Neural cell (in vitro differentiated cells): ENCODE measurements at regions not wholly inside any gene's neighbourhood (a gene's known extent, or its start where the extent isn't known, plus 50 kb on each side); places are given as distances from the start of the nearest gene placed in this dataset.

Source experiments
- H2AFZ ChIP-seq: fragments of 200-600, 300-800 bp; sonication (generic), shearing (Covaris generic); 2 replicates; pipeline ENCODE4 v1.6.0; 2014; ENCODE audit warnings: low read depth, mild to moderate bottlenecking, antibody characterized with exemption, low read length, moderate library complexity
- H3F3A ChIP-seq: fragments of 200-600 bp; shearing (Covaris generic); 2 replicates; pipeline ENCODE4 v1.6.1; 2016; ENCODE audit warnings: mild to moderate bottlenecking, moderate library complexity, mixed read lengths, antibody characterized with exemption, low read length; ENCODE audit not compliant: insufficient read depth, poor library complexity, severe bottlenecking
- H3K27ac ChIP-seq: fragments of 200-600, 300-800 bp; sonication (generic), shearing (Covaris generic); 2 replicates; pipeline ENCODE4 v1.5.1; 2014; ENCODE audit warnings: mild to moderate bottlenecking, low read length, moderate library complexity
- H3K27me3 ChIP-seq: fragments of 300-800, 200-600 bp; sonication (generic), shearing (Covaris generic); 2 replicates; pipeline ENCODE4 v1.6.0; 2014; ENCODE audit warnings: mild to moderate bottlenecking, low read depth, low read length, moderate library complexity; ENCODE audit not compliant: insufficient read depth
- H3K36me3 ChIP-seq: fragments of 300-800, 200-600 bp; sonication (generic), shearing (Covaris generic); 2 replicates; pipeline ENCODE4 v1.5.1; 2014; ENCODE audit warnings: mild to moderate bottlenecking, antibody characterized with exemption, low read length, moderate library complexity; ENCODE audit not compliant: insufficient read depth
- H3K4me2 ChIP-seq: fragments of 300-800, 200-600 bp; sonication (generic), shearing (Covaris generic); 2 replicates; pipeline ENCODE4 v1.6.0; 2014; ENCODE audit warnings: mild to moderate bottlenecking, low read length
- H3K4me3 ChIP-seq: fragments of 300-800, 200-600 bp; sonication (generic), shearing (Covaris generic); 2 replicates; pipeline ENCODE4 v1.5.1; 2014; ENCODE audit warnings: mild to moderate bottlenecking, low read length, moderate library complexity
- H3K79me2 ChIP-seq: fragments of 200-600 bp; shearing (Covaris generic); replicated peaks from 2 replicates; pipeline ENCODE4 v1.6.0; 2014; ENCODE audit warnings: mild to moderate bottlenecking, low read length, moderate library complexity; ENCODE audit not compliant: insufficient read depth
- H3K9ac ChIP-seq: fragments of 300-800, 200-600 bp; sonication (generic), shearing (Covaris generic); 2 replicates; pipeline ENCODE4 v1.6.1; 2016; ENCODE audit warnings: mild to moderate bottlenecking, low read length, mixed read lengths
- H3K9me2 ChIP-seq: fragments of 200-600 bp; shearing (Covaris generic); 2 replicates; pipeline ENCODE4 v1.6.1; 2016; ENCODE audit warnings: mild to moderate bottlenecking, low read length, mixed read lengths; ENCODE audit not compliant: insufficient read depth
- H3K9me3 ChIP-seq: fragments of 200-600, 300-800 bp; sonication (generic), shearing (Covaris generic); 2 replicates; pipeline ENCODE4 v1.6.1; 2016; ENCODE audit warnings: mild to moderate bottlenecking, mixed run types, low read length, moderate library complexity, mixed read lengths
- H4K20me1 ChIP-seq: fragments of 200-600 bp; shearing (Covaris generic); 2 replicates; pipeline ENCODE4 v1.6.1; 2016; ENCODE audit warnings: mild to moderate bottlenecking, mixed run types; ENCODE audit not compliant: insufficient read depth
- EP300 ChIP-seq: fragments of 450-650 bp; conservative IDR thresholded peaks from 2 replicates; pipeline ENCODE4 v1.6.1; 2014; ENCODE audit warnings: antibody characterized with exemption, mild to moderate bottlenecking, moderate library complexity; ENCODE audit not compliant: poor library complexity, severe bottlenecking
- EZH2 ChIP-seq: fragments of 200-600, 300-800 bp; shearing (Covaris generic), sonication (generic); IDR thresholded peaks from 2 replicates; pipeline ENCODE4 v1.6.1; 2014; ENCODE audit warnings: antibody characterized with exemption, low read length, borderline replicate concordance, mild to moderate bottlenecking; ENCODE audit not compliant: insufficient read depth, poor library complexity, severe bottlenecking
- MXI1 ChIP-seq: fragments of 450-650 bp; conservative IDR thresholded peaks from 2 replicates; pipeline ENCODE4 v1.6.1; 2014; ENCODE audit warnings: antibody characterized with exemption, mild to moderate bottlenecking; ENCODE audit not compliant: poor library complexity, severe bottlenecking
- POLR2AphosphoS5 ChIP-seq: IDR thresholded peaks from 2 replicates; pipeline ENCODE4 v1.6.1; 2012
- RAD21 ChIP-seq: fragments of 450-650 bp; conservative IDR thresholded peaks from 2 replicates; pipeline ENCODE4 v1.6.1; 2014; ENCODE audit warnings: antibody characterized with exemption, mild to moderate bottlenecking, moderate library complexity
- SMC3 ChIP-seq: fragments of 450-650 bp; conservative IDR thresholded peaks from 2 replicates; pipeline ENCODE4 v1.6.1; 2014; ENCODE audit warnings: antibody characterized with exemption, mild to moderate bottlenecking, moderate library complexity; ENCODE audit not compliant: poor library complexity
- TAF1 ChIP-seq: IDR thresholded peaks from 2 replicates; pipeline ENCODE4 v1.6.1; 2012; ENCODE audit warnings: low read depth
- TF ChIP-seq, protein P1 (sequence below): fragments of 450-650 bp; IDR thresholded peaks from 2 replicates; pipeline ENCODE4 v1.5.1; 2014; ENCODE audit warnings: antibody characterized with exemption, mild to moderate bottlenecking, moderate library complexity; ENCODE audit not compliant: poor library complexity, severe bottlenecking
- TF ChIP-seq, protein P2 (sequence below): IDR thresholded peaks from 2 replicates; pipeline ENCODE4 v1.6.1; 2012; ENCODE audit warnings: borderline replicate concordance

DNA sequence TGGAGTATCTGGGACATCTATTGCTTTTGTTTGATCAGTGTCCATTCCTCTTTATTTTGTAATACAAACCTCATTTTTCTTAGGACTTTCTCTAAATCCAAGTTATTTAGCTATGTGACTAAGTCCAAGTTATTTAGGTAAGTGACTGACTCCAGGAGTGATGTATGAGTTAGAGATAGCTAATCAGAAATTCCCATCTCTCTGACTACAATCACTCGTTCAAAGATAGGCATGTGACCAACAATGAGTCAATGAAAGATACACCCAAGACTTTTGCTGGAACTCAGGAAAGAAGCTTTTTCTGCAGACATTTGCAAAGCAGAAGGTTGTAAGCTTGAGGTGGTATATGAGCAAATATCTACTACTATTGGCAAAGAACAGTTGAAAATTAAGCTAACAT, 72.5 kb upstream of the KCNIP4 start:
- no peak overlapping the region for H2AFZ ChIP-seq
- TF ChIP-seq, protein P1, sequence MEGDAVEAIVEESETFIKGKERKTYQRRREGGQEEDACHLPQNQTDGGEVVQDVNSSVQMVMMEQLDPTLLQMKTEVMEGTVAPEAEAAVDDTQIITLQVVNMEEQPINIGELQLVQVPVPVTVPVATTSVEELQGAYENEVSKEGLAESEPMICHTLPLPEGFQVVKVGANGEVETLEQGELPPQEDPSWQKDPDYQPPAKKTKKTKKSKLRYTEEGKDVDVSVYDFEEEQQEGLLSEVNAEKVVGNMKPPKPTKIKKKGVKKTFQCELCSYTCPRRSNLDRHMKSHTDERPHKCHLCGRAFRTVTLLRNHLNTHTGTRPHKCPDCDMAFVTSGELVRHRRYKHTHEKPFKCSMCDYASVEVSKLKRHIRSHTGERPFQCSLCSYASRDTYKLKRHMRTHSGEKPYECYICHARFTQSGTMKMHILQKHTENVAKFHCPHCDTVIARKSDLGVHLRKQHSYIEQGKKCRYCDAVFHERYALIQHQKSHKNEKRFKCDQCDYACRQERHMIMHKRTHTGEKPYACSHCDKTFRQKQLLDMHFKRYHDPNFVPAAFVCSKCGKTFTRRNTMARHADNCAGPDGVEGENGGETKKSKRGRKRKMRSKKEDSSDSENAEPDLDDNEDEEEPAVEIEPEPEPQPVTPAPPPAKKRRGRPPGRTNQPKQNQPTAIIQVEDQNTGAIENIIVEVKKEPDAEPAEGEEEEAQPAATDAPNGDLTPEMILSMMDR = no peak
- TF ChIP-seq, protein P2, sequence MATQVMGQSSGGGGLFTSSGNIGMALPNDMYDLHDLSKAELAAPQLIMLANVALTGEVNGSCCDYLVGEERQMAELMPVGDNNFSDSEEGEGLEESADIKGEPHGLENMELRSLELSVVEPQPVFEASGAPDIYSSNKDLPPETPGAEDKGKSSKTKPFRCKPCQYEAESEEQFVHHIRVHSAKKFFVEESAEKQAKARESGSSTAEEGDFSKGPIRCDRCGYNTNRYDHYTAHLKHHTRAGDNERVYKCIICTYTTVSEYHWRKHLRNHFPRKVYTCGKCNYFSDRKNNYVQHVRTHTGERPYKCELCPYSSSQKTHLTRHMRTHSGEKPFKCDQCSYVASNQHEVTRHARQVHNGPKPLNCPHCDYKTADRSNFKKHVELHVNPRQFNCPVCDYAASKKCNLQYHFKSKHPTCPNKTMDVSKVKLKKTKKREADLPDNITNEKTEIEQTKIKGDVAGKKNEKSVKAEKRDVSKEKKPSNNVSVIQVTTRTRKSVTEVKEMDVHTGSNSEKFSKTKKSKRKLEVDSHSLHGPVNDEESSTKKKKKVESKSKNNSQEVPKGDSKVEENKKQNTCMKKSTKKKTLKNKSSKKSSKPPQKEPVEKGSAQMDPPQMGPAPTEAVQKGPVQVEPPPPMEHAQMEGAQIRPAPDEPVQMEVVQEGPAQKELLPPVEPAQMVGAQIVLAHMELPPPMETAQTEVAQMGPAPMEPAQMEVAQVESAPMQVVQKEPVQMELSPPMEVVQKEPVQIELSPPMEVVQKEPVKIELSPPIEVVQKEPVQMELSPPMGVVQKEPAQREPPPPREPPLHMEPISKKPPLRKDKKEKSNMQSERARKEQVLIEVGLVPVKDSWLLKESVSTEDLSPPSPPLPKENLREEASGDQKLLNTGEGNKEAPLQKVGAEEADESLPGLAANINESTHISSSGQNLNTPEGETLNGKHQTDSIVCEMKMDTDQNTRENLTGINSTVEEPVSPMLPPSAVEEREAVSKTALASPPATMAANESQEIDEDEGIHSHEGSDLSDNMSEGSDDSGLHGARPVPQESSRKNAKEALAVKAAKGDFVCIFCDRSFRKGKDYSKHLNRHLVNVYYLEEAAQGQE = no peak
- TF ChIP-seq TAF1 (no peak), MXI1 (no peak), EZH2 (no peak), SMC3 (no peak), RAD21 (no peak), EP300 (no peak), POLR2AphosphoS5 (no peak)
- H3F3A ChIP-seq = no peaks in the 10 kb centered on the region

DNA sequence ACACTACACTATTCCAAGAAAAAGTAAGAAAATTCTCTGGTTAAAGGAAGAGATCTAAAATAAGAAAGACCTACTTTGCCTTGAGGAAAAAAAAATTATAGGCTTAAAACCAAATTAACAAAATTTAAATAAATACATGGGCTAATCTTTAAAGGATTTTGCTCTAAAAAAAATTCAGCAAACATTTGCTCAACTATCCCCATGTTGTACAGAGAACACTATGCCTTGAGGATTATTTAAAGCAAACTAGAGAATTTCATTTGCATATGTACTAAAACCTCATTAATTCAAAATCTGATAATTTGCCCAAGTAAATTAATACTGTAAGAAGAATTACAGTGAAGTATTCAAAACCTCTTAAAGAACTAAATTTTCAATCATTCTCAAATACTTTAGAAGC, 71.6 kb upstream of the KCNIP4 start:
- no peak overlapping the region for H2AFZ ChIP-seq
- no peak overlapping the region for H3K27ac ChIP-seq
- H3K4me2 ChIP-seq = no peak overlapping the region
- no peaks in the 10 kb centered on the region for H3K27me3 ChIP-seq
- no peaks in the 10 kb centered on the region for H3F3A ChIP-seq
- no peak overlapping the region for H3K4me3 ChIP-seq
- H3K79me2 ChIP-seq = no peaks in the 10 kb centered on the region
- H3K9me2 ChIP-seq = no peaks in the 10 kb centered on the region
- no peak overlapping the region for H3K9ac ChIP-seq
- H4K20me1 ChIP-seq = no peaks in the 10 kb centered on the region
- TF ChIP-seq POLR2AphosphoS5 = no peak
- no peak for TF ChIP-seq MXI1
- no peak for TF ChIP-seq TAF1
- TF ChIP-seq EZH2 = no peak
- no peak for TF ChIP-seq SMC3
- no peak for TF ChIP-seq EP300
- TF ChIP-seq, protein P1 = no peak
- H3K9me3 ChIP-seq = no peaks in the 10 kb centered on the region
- no peaks in the 10 kb centered on the region for H3K36me3 ChIP-seq

More for the DNA sequence above, 72.5 kb upstream of the KCNIP4 start:
- no peaks in the 10 kb centered on the region for H4K20me1 ChIP-seq
- H3K9me2 ChIP-seq = no peaks in the 10 kb centered on the region
- no peaks in the 10 kb centered on the region for H3K27me3 ChIP-seq
- peaks cover 1% of the 10 kb centered on the region for H3K9me3 ChIP-seq
- H3K79me2 ChIP-seq = no peaks in the 10 kb centered on the region
- no peak overlapping the region for H3K4me2 ChIP-seq
- no peak overlapping the region for H3K4me3 ChIP-seq
- no peak overlapping the region for H3K9ac ChIP-seq
- H3K27ac ChIP-seq = no peak overlapping the region
- H3K36me3 ChIP-seq = no peaks in the 10 kb centered on the region
